OCI-LY3 (cell line): ENCODE measurements at regions not wholly inside any gene's neighbourhood (a gene's known extent, or its start where the extent isn't known, plus 50 kb on each side); places are given as distances from the start of the nearest gene placed in this dataset.

ENCODE experiments used
- CTCF ChIP-seq: fragments of 200-600, 300-600 bp; sonication (generic); IDR thresholded peaks from 2 replicates; pipeline ENCODE4 v1.5.1; 2014; ENCODE audit warnings: antibody characterized with exemption, low read length, low read depth
- EZH2phosphoT487 ChIP-seq: fragments of 200-600 bp; shearing (Covaris generic); IDR thresholded peaks from 2 replicates; pipeline ENCODE4 v1.6.1; 2018; ENCODE audit warnings: antibody characterized with exemption, mixed run types, low read depth

- no peak for TF ChIP-seq CTCF
- TF ChIP-seq EZH2phosphoT487, result no peak
Measured at GRCh38 chr5:23740029-23740428, 232.6 kb downstream of the PRDM9 start.
